Ovary (tissue), 7 donors: ENCODE measurements at regions not wholly inside any gene's neighbourhood (a gene's known extent, or its start where the extent isn't known, plus 50 kb on each side); places are given as distances from the start of the nearest gene placed in this dataset.

Experiments
- DNase-seq, 5 donors: peaks; one replicate each; pipeline ENCODE4 v3.0.0-alpha.2; 2019 to 2020
- H3K27ac ChIP-seq, 2 donors: fragments of 200-600 bp; one replicate each; pipeline versions ENCODE4 v1.5.1 to v1.8.0; 2019 to 2022
- H3K27me3 ChIP-seq: fragments of 200-600 bp; one replicate; pipeline ENCODE4 v1.8.0; 2022
- H3K36me3 ChIP-seq: fragments of 200-600 bp; sonication (generic); one replicate; pipeline ENCODE4 v1.5.1; 2019
- H3K4me1 ChIP-seq: one replicate; pipeline ENCODE4 v1.8.1; 2013; ENCODE audit warnings: mild to moderate bottlenecking, moderate library complexity; ENCODE audit not compliant: insufficient read depth
- H3K4me3 ChIP-seq: fragments of 200-600 bp; sonication (generic); one replicate; pipeline ENCODE4 v1.5.1; 2017
- H3K9me3 ChIP-seq, 2 donors: fragments of 200-600 bp in 1 of 2; sonication (generic) in 1 of 2; one replicate each; pipeline versions ENCODE4 v1.5.1 to v1.8.1; 2013 to 2019; ENCODE audit warnings: mild to moderate bottlenecking in 1 of 2, moderate library complexity in 1 of 2
- CTCF ChIP-seq, 3 donors: fragments of 450-650 bp in 2 of 3; fragments of 200-600 bp in 1 of 3; IDR thresholded peaks; one replicate each; pipeline versions ENCODE4 v1.5.1 to v1.8.0; 2016 to 2022; ENCODE audit warnings: antibody characterized with exemption in 3 of 3, mild to moderate bottlenecking in 1 of 3
- EP300 ChIP-seq: sonication (generic); formaldehyde crosslinking; IDR thresholded peaks from one replicate; pipeline ENCODE4 v1.6.1; 2017; ENCODE audit warnings: antibody characterized with exemption
- POLR2A ChIP-seq: fragments of 450-650 bp; IDR thresholded peaks from one replicate; pipeline ENCODE4 v1.6.1; 2017; ENCODE audit warnings: antibody characterized with exemption, mild to moderate bottlenecking, moderate library complexity
- WGBS, 3 donors: extraction: QIAGEN DNeasy Blood & Tissue Kit in 1 of 3; methylation state at CpG; one replicate each; pipeline versions ENCODE4 v1.1.5 to v1.1.7; 2013 to 2017; 5-methylcytosine and 5-hydroxymethylcytosine counted together
- intact Hi-C, 4 donors: fragments of 100-400 bp; cut with DNase I; formaldehyde crosslinking; loops; one replicate each; pipeline versions ENCODE4 v1.11.0 to v1.15.1; 2022 to 2023
- donor health status: DM: no; HTN: no; CAD: no; lungs with moderate emphysema.
- donor health status: DM: no; HTN: no; CAD: no.
- donor health status: Bipolar disorder and iron deficiency.
- donor health status: DM: no; HTN: no; CAD: no.
- donor health status: DM: yes; HTN: yes; CAD: no.

- intact Hi-C loops, result no loop called here
- Histone ChIP-seq H3K4me1 (no peaks in the 10 kb centered on the region), H3K27me3 (no peaks in the 10 kb centered on the region), H3K4me3 (no peak overlapping the region), H3K36me3 (no peaks in the 10 kb centered on the region), H3K9me3 (no peaks in the 10 kb centered on the region), H3K27ac (no peak overlapping the region)
- DNase-seq, result no peak
- TF ChIP-seq CTCF (IDR thresholded peaks at IDR 0.05) (no peak), POLR2A (no peak), EP300 (no peak)
- 77 to 88% (median 87%) methylated on average over 2 of the region's 2 CpGs for WGBS, 3 donors
Observed at GRCh38 chr3:82137861-82138260, 376.4 kb upstream of the GBE1 start.

DNA sequence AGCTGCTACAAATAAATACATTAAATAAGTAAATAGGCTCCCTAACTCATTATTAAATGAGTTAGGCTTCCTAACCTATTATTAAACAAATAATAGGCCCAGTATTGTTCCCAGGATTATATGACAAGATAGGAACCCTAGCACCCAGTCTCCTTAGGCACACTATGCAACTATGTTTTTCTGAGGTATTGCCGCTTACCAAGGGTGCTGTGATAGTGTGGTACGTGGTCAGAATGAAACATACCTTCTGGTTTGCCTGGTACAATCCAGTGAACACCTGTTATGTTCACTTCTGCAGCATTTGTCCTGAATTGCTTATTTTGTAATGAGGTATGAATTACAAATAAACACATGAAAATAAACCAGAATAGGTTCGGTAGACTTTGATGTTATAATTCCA, 375.6 kb upstream of the GBE1 start:
- no peaks in the 10 kb centered on the region for H3K9me3 ChIP-seq
- intact Hi-C loops, result no loop called here
- 82 to 91% (median 87%) methylated on average over 3 of the region's 3 CpGs for WGBS, 3 donors
- no peak for TF ChIP-seq EP300
- no peak for TF ChIP-seq CTCF (IDR thresholded peaks at IDR 0.05)
- TF ChIP-seq POLR2A, result no peak
- no peak for DNase-seq
- H3K27ac ChIP-seq, result no peak overlapping the region
- no peaks in the 10 kb centered on the region for H3K36me3 ChIP-seq
- no peaks in the 10 kb centered on the region for H3K4me1 ChIP-seq
- H3K27me3 ChIP-seq, result no peaks in the 10 kb centered on the region
- H3K4me3 ChIP-seq, result no peak overlapping the region

- intact Hi-C loops, result no loop called here
Observed at GRCh38 chr3:82133070-82133606, 371.7 kb upstream of the GBE1 start.

GRCh38 chr3:82132210-82133069, 371.0 kb upstream of the GBE1 start:
- Histone ChIP-seq H3K27ac (no peak overlapping the region), H3K4me1 (no peaks in the 10 kb centered on the region), H3K36me3 (no peaks in the 10 kb centered on the region), H3K27me3 (no peaks in the 10 kb centered on the region), H3K4me3 (no peak overlapping the region), H3K9me3 (no peaks in the 10 kb centered on the region)
- TF ChIP-seq POLR2A (no peak), CTCF (IDR thresholded peaks at IDR 0.05) (no peak), EP300 (no peak)
- no peak for DNase-seq
- intact Hi-C loops, result no loop called here
- WGBS, 3 donors, result 92 to 97% (median 96%) methylated on average over 3 of the region's 3 CpGs

More at GRCh38 chr3:82133070-82133606, 371.7 kb upstream of the GBE1 start:
- no peaks in the 10 kb centered on the region for H3K36me3 ChIP-seq
- peak; percentile 28 to 71 (median 47) for DNase-seq
- no peak overlapping the region for H3K27ac ChIP-seq
- H3K27me3 ChIP-seq, result no peaks in the 10 kb centered on the region
- no peaks in the 10 kb centered on the region for H3K9me3 ChIP-seq
- TF ChIP-seq CTCF (IDR thresholded peaks at IDR 0.05) (peak; percentile 34 to 54 (median 46)), EP300 (no peak)
- no peaks in the 10 kb centered on the region for H3K4me1 ChIP-seq
- no peak overlapping the region for H3K4me3 ChIP-seq
- 24 to 30% (median 25%) methylated on average over 5 of the region's 5 CpGs for WGBS, 3 donors
